ENCODE measurements at regions not wholly inside any gene's neighbourhood (a gene's known extent, or its start where the extent isn't known, plus 50 kb on each side); places are given as distances from the start of the nearest gene placed in this dataset.

GRCh38 chr19:30128211-30128610 is 186.2 kb downstream of the URI1 start:
- DNase-seq (ENCODE audit: low read depth), result no peak
- TF ChIP-seq CTCF (conservative IDR thresholded peaks at IDR 0.05; ENCODE audit: low read depth, low read length), result no peak

GRCh38 chr19:30130356-30131122 is 188.5 kb downstream of the URI1 start:
- no peak for DNase-seq (ENCODE audit: low read depth)
- no peak overlapping the region for H3K4me3 ChIP-seq (ENCODE audit: low read length)
- TF ChIP-seq CTCF (conservative IDR thresholded peaks at IDR 0.05; ENCODE audit: low read depth, low read length), result no peak

More at GRCh38 chr19:30128211-30128610, 186.2 kb downstream of the URI1 start:
- no peak overlapping the region for H3K4me3 ChIP-seq (ENCODE audit: low read length)

GRCh38 chr19:30131246-30131645 is 189.2 kb downstream of the URI1 start:
- no peak overlapping the region for H3K4me3 ChIP-seq (ENCODE audit: low read length)
- no peak for DNase-seq (ENCODE audit: low read depth)
- TF ChIP-seq CTCF (conservative IDR thresholded peaks at IDR 0.05; ENCODE audit: low read depth, low read length), result no peak

GRCh38 chr19:30131722-30132291 is 189.8 kb downstream of the URI1 start:
- H3K4me3 ChIP-seq (ENCODE audit: low read length), result no peak overlapping the region
- no peak for TF ChIP-seq CTCF (conservative IDR thresholded peaks at IDR 0.05; ENCODE audit: low read depth, low read length)
- DNase-seq (ENCODE audit: low read depth), result no peak

GRCh38 chr19:30132343-30133075 is 190.5 kb downstream of the URI1 start:
- no peak overlapping the region for H3K4me3 ChIP-seq (ENCODE audit: low read length)
- no peak for DNase-seq (ENCODE audit: low read depth)
- no peak for TF ChIP-seq CTCF (conservative IDR thresholded peaks at IDR 0.05; ENCODE audit: low read depth, low read length)

GRCh38 chr19:30133803-30134202 is 191.8 kb downstream of the URI1 start:
- no peak for TF ChIP-seq CTCF (conservative IDR thresholded peaks at IDR 0.05; ENCODE audit: low read depth, low read length)
- no peak overlapping the region for H3K4me3 ChIP-seq (ENCODE audit: low read length)
- DNase-seq (ENCODE audit: low read depth), result no peak

Measured in retinal pigment epithelial cell (primary cell).